Heart right ventricle (tissue), 16 donors: ENCODE measurements at regions not wholly inside any gene's neighbourhood (a gene's known extent, or its start where the extent isn't known, plus 50 kb on each side); places are given as distances from the start of the nearest gene placed in this dataset.

Experiments
- ATAC-seq, 8 donors: fragments of 200-7000 bp; cut with Tn5 transposase; one replicate each; pipeline ENCODE4 v1.9.1; 2020; ENCODE audit warnings: mild to moderate bottlenecking in 8 of 8, moderate library complexity in 8 of 8, moderate number of reproducible peaks in 1 of 8
- DNase-seq, 2 donors: peaks; one replicate each; pipeline ENCODE4 v3.0.0-alpha.2; 2020
- H3K27ac ChIP-seq, 10 donors: fragments of 200-600 bp; sonication (generic) in 2 of 10; one replicate each; pipeline versions ENCODE4 v1.5.0 to v1.8.0; 2020 to 2022; ENCODE audit warnings: mild to moderate bottlenecking in 3 of 10
- H3K27me3 ChIP-seq, 7 donors: fragments of 200-600 bp; one replicate each; pipeline ENCODE4 v1.8.0; 2021 to 2022; ENCODE audit warnings: mild to moderate bottlenecking in 2 of 7
- H3K36me3 ChIP-seq, 9 donors: fragments of 200-600 bp; sonication (generic) in 1 of 9; one replicate each; pipeline versions ENCODE4 v1.5.0 to v1.8.0; 2020 to 2022; ENCODE audit warnings: mild to moderate bottlenecking in 2 of 9
- H3K4me1 ChIP-seq, 9 donors: fragments of 200-600 bp; sonication (generic) in 1 of 9; one replicate each; pipeline versions ENCODE4 v1.5.0 to v1.8.0; 2020 to 2022; ENCODE audit warnings: mild to moderate bottlenecking in 4 of 9
- H3K4me3 ChIP-seq, 10 donors: fragments of 200-600 bp; sonication (generic) in 2 of 10; one replicate each; pipeline versions ENCODE4 v1.5.0 to v1.8.0; 2020 to 2022; ENCODE audit warnings: mild to moderate bottlenecking in 7 of 10, moderate library complexity in 2 of 10
- H3K9me3 ChIP-seq, 11 donors: fragments of 200-600 bp in 10 of 11; sonication (generic) in 2 of 11; one replicate each; pipeline versions ENCODE4 v1.5.0 to v1.8.0; 2013 to 2022; ENCODE audit warnings: mild to moderate bottlenecking in 2 of 11, control low read depth in 1 of 11, moderate library complexity in 1 of 11
- CTCF ChIP-seq, 9 donors: fragments of 200-600 bp; sonication (generic) in 2 of 9; IDR thresholded peaks; one replicate each; pipeline versions ENCODE4 v1.5.0 to v1.8.0; 2021 to 2022; ENCODE audit warnings: antibody characterized with exemption in 9 of 9, mild to moderate bottlenecking in 5 of 9, moderate library complexity in 1 of 9
- WGBS, 2 donors: extraction: QIAGEN DNeasy Blood & Tissue Kit; methylation state at CpG; one replicate each; pipeline ENCODE4 v1.1.7; 2013; ENCODE audit warnings: inconsistent platforms in 1 of 2; 5-methylcytosine and 5-hydroxymethylcytosine counted together
- intact Hi-C, 10 donors: fragments of 100-400 bp; cut with DNase I; formaldehyde crosslinking; loops; one replicate each; pipeline versions ENCODE4 v1.11.1 to v1.14.2; 2022
- donor health status: Arrhythmogenic right ventricular cardiomyopathy.
- donor health status: ischemic (EF 13 %, LVEDD 7.1; RV severe dilation, severe dysfunction).
- donor health status: healthy with polysubstance abuse.
- donor health status: DM: no; HTN: yes; CAD: no.
- donor health status: DM: no; HTN: no; CAD: no.
- donor health status: ischemic (EF 25% LVEDD 6.9; RV normal size, moderate dysfunction).
- donor health status: ischemic (EF 25% LVEDD 5.7; RV mildly dilated, moderate dysfunction).
- donor health status: healthy.
- donor health status: DM: yes; HTN: yes; CAD: no.
- donor health status: Ischemic cardiomyopathy.
- donor health status: ischemic (EF 35%, LVEDD 5.7; RV mildly dilated, moderate dysfunction).
- donor health status: nonischemic (EF 11% LVEDD 7.7; RV severe dilation, severe dysfunction).
- donor health status: DM: yes; HTN: yes; CAD: no.
- donor health status: PGD.
- donor health status: ischemic (EF 29% LVEDD 5.4; RV normal size, mild dysfunction).
- donor health status: nonischemic (EF 23%, LVEDD 6.1; RV moderate dilation, normal function).

- TF ChIP-seq CTCF (IDR thresholded peaks at IDR 0.05): no peak
- peaks cover 0 to 12% (median 0%) of the 10 kb centered on the region in 9 donors for H3K4me1 ChIP-seq
- H3K27ac ChIP-seq: no peak overlapping the region
- 78 to 90% methylated on average over 1 of the region's 1 CpG for WGBS, 2 donors
- H3K27me3 ChIP-seq: no peaks in the 10 kb centered on the region
- no peak for ATAC-seq
- no peak for DNase-seq
- H3K9me3 ChIP-seq: peaks cover 0 to 22% (median 9%) of the 10 kb centered on the region in 11 donors
- H3K4me3 ChIP-seq: no peak overlapping the region
- intact Hi-C loops: no loop called here
- H3K36me3 ChIP-seq: no peaks in the 10 kb centered on the region
Observed at GRCh38 chr13:73272831-73273230, 214.0 kb downstream of the KLF5 start.

- Histone ChIP-seq H3K27me3 (no peaks in the 10 kb centered on the region), H3K9me3 (peaks cover 0 to 13% (median 0%) of the 10 kb centered on the region in 11 donors), H3K4me1 (peaks cover 0 to 2% (median 0%) of the 10 kb centered on the region in 9 donors), H3K4me3 (no peak overlapping the region), H3K36me3 (no peaks in the 10 kb centered on the region), H3K27ac (no peak overlapping the region)
- 73 to 86% methylated on average over 1 of the region's 1 CpG for WGBS, 2 donors
- no peak for ATAC-seq
- no peak for TF ChIP-seq CTCF (IDR thresholded peaks at IDR 0.05)
- DNase-seq: no peak
- intact Hi-C loops: no loop called here
Observed at GRCh38 chr13:73268306-73268705, 209.5 kb downstream of the KLF5 start.

GRCh38 chr13:73266640-73267180 lies 207.9 kb downstream of the KLF5 start:
- ATAC-seq: no peak
- H3K9me3 ChIP-seq: peaks cover 0 to 13% (median 0%) of the 10 kb centered on the region in 11 donors
- TF ChIP-seq CTCF (IDR thresholded peaks at IDR 0.05): no peak
- no peak for DNase-seq
- no peaks in the 10 kb centered on the region for H3K27me3 ChIP-seq
- intact Hi-C loops: no loop called here
- H3K27ac ChIP-seq: no peak overlapping the region
- no peak overlapping the region for H3K4me3 ChIP-seq
- H3K36me3 ChIP-seq: no peaks in the 10 kb centered on the region
- H3K4me1 ChIP-seq: no peaks in the 10 kb centered on the region
- 81 to 86% methylated on average over 3 of the region's 3 CpGs for WGBS, 2 donors

GRCh38 chr13:73262862-73263627 lies 204.2 kb downstream of the KLF5 start:
- Histone ChIP-seq H3K27ac (no peak overlapping the region), H3K9me3 (no peaks in the 10 kb centered on the region), H3K36me3 (no peaks in the 10 kb centered on the region), H3K27me3 (no peaks in the 10 kb centered on the region), H3K4me1 (no peaks in the 10 kb centered on the region), H3K4me3 (no peak overlapping the region)
- DNase-seq: no peak
- ATAC-seq: no peak
- WGBS, 2 donors: 69 to 73% methylated on average over 5 of the region's 5 CpGs
- intact Hi-C loops: no loop called here
- TF ChIP-seq CTCF (IDR thresholded peaks at IDR 0.05): no peak
